ENCODE measurements at regions not wholly inside any gene's neighbourhood (a gene's known extent, or its start where the extent isn't known, plus 50 kb on each side); places are given as distances from the start of the nearest gene placed in this dataset.
"Not testable (repeated sequence)": the region's sequence is repeated elsewhere in the genome, so short reads cannot be mapped to it uniquely, and the experiment has no call there.

GRCh38 chr2:36170805-36171204, 184.8 kb upstream of the CRIM1 start:
- H3K27ac ChIP-seq: no peak overlapping the region
- no peaks in the 10 kb centered on the region for H3K4me1 ChIP-seq
- H3K27me3 ChIP-seq: no peaks in the 10 kb centered on the region
- H3K9me3 ChIP-seq: no peaks in the 10 kb centered on the region
- intact Hi-C loops (cut with DNase I): no loop called here
- no peak overlapping the region for H3K4me3 ChIP-seq
- DNase-seq: no peak
- H3K36me3 ChIP-seq (replicated peaks in 1 of 2; ENCODE audit: insufficient read depth in 1 of 2, low read depth in 2 of 2): no peaks in the 10 kb centered on the region
- 15 to 16% methylated on average over 2 of the region's 2 CpGs for WGBS, 2 donors
- no peak for TF ChIP-seq CTCF (IDR thresholded peaks at IDR 0.05)
- no peak for TF ChIP-seq POLR2A (IDR thresholded peaks at IDR 0.05)
- ATAC-seq: no peak

DNA sequence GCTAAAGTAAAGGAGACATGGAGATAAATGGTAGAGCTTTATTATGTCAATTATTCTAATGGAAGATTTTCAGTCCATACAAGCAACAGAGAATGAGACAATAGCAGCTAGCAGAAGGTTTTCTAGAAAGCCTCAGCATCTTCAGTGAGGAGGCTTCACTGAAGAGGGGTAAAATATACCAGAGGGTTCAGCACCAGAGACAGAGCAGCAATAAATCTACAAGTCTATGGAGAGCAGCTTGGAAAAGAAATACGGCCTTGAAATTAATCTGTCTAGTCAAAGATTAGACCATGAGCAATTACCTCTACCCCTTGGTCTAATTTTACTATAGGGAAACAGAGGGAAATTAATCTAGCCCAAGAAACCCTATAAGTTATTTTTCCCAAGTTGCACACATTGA, 185.7 kb upstream of the CRIM1 start:
- TF ChIP-seq POLR2A (IDR thresholded peaks at IDR 0.05) (no peak), CTCF (IDR thresholded peaks at IDR 0.05) (no peak)
- H3K9me3 ChIP-seq: no peaks in the 10 kb centered on the region
- intact Hi-C loops (cut with DNase I): no loop called here
- H3K36me3 ChIP-seq (replicated peaks in 1 of 2; ENCODE audit: insufficient read depth in 1 of 2, low read depth in 2 of 2): no peaks in the 10 kb centered on the region
- ATAC-seq (no peak), DNase-seq (no peak)
- 9 to 15% methylated on average over 1 of the region's 1 CpG for WGBS, 2 donors
- H3K4me3 ChIP-seq: no peak overlapping the region
- H3K4me1 ChIP-seq: peaks cover 5% of the 10 kb centered on the region
- H3K27me3 ChIP-seq: no peaks in the 10 kb centered on the region
- no peak overlapping the region for H3K27ac ChIP-seq

GRCh38 chr2:36168115-36168514, 187.5 kb upstream of the CRIM1 start:
- DNase-seq (no peak), ATAC-seq (no peak)
- no peaks in the 10 kb centered on the region for H3K36me3 ChIP-seq (replicated peaks in 1 of 2; ENCODE audit: insufficient read depth in 1 of 2, low read depth in 2 of 2)
- no peak overlapping the region for H3K27ac ChIP-seq
- peaks cover 9% of the 10 kb centered on the region for H3K4me1 ChIP-seq
- TF ChIP-seq CTCF (IDR thresholded peaks at IDR 0.05): no peak
- no peak for TF ChIP-seq POLR2A (IDR thresholded peaks at IDR 0.05)
- WGBS, 2 donors: 35 to 64% methylated on average over 2 of the region's 2 CpGs
- intact Hi-C loops (cut with DNase I): no loop called here
- no peaks in the 10 kb centered on the region for H3K9me3 ChIP-seq
- no peaks in the 10 kb centered on the region for H3K27me3 ChIP-seq
- H3K4me3 ChIP-seq: no peak overlapping the region

DNA sequence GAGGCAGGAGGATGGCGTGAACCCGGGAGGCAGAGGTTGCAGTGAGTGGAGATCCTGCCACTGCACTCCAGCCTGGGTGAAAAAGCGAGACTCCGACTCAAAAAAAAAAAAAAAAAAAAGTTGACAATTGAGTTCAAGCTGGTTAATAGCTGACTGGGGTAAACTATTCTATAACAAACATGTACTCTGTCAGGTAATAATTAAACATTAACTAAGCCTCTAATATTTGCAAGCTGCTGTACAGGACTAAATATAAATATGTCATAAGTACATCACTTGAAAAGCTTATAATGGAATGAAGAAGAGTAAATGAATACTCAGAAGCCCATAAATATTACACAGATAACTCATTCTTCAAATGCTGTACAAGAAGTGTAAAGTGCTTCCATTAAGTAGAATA, 190.4 kb upstream of the CRIM1 start:
- Histone ChIP-seq H3K4me3 (no peak overlapping the region), H3K9me3 (no peaks in the 10 kb centered on the region), H3K4me1 (peaks cover 9% of the 10 kb centered on the region), H3K27ac (no peak overlapping the region), H3K36me3 (replicated peaks in 1 of 2; ENCODE audit: insufficient read depth in 1 of 2, low read depth in 2 of 2) (no peaks in the 10 kb centered on the region), H3K27me3 (no peaks in the 10 kb centered on the region)
- DNase-seq (no peak), ATAC-seq (no peak)
- 27 to 30% methylated on average over 4 of the region's 4 CpGs for WGBS, 2 donors
- TF ChIP-seq CTCF (IDR thresholded peaks at IDR 0.05): no peak
- TF ChIP-seq POLR2A (IDR thresholded peaks at IDR 0.05): no peak
- intact Hi-C loops (cut with DNase I): no loop called here

DNA sequence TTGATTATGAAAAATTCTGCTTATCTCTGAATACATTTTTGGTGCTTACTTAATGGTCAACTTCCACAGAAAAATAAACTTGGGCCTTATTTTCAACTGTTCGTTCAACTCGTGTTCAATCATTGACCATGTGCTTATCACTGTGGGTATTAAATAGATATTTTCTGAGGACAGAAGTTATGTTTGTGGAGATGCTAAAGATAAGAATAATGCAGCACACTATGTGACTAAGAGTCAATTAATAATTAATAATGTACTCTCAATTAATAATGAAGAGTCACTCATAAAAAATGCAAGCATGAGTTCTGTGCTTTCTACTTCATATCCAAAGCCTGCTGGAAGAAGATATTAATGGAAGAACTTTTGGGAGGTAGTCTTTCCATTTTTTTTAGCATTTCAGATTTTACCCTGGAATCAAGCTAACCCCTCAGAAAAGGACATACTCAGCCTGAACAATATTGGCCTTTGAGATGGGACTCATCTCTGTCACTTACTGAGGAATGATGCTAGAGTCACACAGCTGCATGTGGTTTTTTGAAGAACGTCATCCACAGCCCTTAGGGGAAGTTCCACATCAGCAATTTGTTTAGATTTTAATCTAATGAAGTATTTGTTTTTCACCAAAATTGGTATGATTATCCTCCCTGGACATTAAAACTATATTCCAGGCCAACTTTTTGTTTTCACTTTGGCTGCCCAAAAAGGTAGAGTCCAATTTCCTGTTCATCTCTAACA, 191.9 kb upstream of the CRIM1 start:
- Histone ChIP-seq H3K4me3 (no peak overlapping the region), H3K9me3 (no peaks in the 10 kb centered on the region), H3K27ac (no peak overlapping the region), H3K36me3 (replicated peaks in 1 of 2; ENCODE audit: insufficient read depth in 1 of 2, low read depth in 2 of 2) (no peaks in the 10 kb centered on the region), H3K4me1 (peaks cover 9% of the 10 kb centered on the region), H3K27me3 (no peaks in the 10 kb centered on the region)
- ATAC-seq (no peak), DNase-seq (no peak)
- TF ChIP-seq POLR2A (IDR thresholded peaks at IDR 0.05): no peak
- TF ChIP-seq CTCF (IDR thresholded peaks at IDR 0.05): no peak
- intact Hi-C loops (cut with DNase I): no loop called here
- WGBS, 2 donors: 37 to 41% methylated on average over 3 of the region's 3 CpGs

DNA sequence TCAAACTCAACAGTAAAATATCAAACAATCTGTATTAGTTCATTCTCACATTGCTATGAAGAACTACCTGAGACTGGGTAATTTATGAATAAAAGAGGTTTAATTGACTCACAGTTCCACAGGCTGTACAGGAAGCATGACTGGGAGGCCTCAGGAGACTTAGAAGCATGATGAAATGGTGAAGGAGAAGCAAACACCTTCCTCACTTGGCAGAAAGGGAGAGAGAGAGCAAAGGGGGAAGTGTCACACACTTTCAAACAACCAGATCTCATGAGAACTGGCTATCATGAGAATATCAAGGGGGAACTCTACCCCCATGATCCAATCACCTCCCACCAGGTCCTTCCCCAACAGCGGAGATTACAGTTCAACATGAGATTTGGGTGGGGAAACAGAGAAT, 198.5 kb upstream of the CRIM1 start:
- H3K4me3 ChIP-seq; H3K9me3 ChIP-seq; H3K27me3 ChIP-seq; DNase-seq; H3K4me1 ChIP-seq; H3K36me3 ChIP-seq (replicated peaks in 1 of 2; ENCODE audit: insufficient read depth in 1 of 2, low read depth in 2 of 2); H3K27ac ChIP-seq; ATAC-seq; intact Hi-C loops (cut with DNase I): not testable (repeated sequence)
- WGBS, 2 donors: 78 to 82% methylated on average over 1 of the region's 1 CpG
